HG03196 (cell line): ENCODE measurements at regions not wholly inside any gene's neighbourhood (a gene's known extent, or its start where the extent isn't known, plus 50 kb on each side); places are given as distances from the start of the nearest gene placed in this dataset.

Experiments used
- ATAC-seq: cut with Tn5 transposase; IDR thresholded peaks from one replicate; pipeline ENCODE4 v1.9.1; 2021; ENCODE audit not compliant: unreplicated experiment

GRCh38 chr6:14818422-14818884 lies 427.4 kb upstream of the JARID2 start:
- no peak for ATAC-seq

GRCh38 chr6:14819001-14819400 lies 426.9 kb upstream of the JARID2 start:
- no peak for ATAC-seq

GRCh38 chr6:14819840-14820420 lies 425.9 kb upstream of the JARID2 start:
- no peak for ATAC-seq

DNA sequence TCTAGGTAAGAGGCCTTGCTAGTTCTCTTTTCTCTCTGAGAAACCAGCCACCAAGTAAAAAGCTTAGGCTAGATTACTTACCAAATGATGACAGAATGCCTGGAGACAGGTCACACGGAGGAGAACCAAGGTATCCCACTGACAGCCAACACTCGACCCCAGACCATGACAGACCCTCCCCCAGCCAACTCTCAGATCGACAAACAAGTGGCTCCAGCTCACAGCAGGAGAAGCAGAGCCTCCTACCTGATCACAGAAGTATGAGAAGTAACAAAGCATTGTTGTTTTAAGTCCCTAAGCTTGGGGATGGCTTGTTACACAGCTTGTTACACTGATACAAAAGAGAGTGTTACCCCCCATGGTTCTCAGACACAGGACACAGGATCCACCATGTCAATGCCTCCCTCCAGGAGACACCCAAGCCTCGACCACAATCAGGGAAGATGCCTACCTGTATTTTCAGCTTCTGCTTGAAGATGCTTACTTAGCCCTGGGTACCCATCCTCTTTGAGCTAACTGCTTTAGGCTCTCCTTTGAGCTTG lies 423.8 kb upstream of the JARID2 start:
- no peak for ATAC-seq

DNA sequence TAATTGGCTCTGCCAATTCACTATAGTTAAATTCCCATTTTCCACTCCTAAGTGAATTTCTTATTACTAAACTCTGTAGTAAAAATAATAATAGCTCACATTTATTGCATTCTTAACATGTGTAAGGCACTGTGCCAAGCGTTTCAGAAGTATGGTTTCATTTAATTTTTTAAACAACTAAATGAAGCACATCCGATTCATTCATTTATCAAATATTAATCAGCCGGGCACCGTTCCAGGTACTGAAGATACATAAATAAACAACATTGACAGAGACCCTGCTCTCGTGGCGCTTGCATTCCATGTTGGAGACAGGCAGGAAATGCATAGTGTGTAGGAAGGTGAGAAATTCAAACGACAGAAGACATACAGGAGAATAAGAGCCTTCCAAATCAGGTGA lies 423.2 kb upstream of the JARID2 start:
- ATAC-seq = no peak

DNA sequence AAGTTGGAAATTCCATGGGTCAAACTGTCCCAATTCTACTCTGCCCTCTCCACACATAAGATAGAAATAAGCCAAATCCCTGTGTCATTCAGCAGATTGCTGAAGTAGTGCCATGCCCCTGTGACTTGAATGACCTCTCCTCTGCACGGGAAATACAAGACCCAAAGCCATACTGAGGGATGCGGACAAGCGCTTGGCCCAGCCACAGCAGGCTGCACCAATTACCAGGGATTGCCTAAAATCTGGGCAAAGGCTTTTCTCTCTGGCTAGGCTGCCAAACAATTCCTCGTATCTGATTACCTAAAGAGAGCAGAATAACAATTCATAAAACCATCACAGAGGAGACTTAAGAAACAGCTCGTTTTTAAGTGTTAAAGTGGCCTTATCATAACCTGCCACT lies 421.8 kb upstream of the JARID2 start:
- ATAC-seq = no peak

DNA sequence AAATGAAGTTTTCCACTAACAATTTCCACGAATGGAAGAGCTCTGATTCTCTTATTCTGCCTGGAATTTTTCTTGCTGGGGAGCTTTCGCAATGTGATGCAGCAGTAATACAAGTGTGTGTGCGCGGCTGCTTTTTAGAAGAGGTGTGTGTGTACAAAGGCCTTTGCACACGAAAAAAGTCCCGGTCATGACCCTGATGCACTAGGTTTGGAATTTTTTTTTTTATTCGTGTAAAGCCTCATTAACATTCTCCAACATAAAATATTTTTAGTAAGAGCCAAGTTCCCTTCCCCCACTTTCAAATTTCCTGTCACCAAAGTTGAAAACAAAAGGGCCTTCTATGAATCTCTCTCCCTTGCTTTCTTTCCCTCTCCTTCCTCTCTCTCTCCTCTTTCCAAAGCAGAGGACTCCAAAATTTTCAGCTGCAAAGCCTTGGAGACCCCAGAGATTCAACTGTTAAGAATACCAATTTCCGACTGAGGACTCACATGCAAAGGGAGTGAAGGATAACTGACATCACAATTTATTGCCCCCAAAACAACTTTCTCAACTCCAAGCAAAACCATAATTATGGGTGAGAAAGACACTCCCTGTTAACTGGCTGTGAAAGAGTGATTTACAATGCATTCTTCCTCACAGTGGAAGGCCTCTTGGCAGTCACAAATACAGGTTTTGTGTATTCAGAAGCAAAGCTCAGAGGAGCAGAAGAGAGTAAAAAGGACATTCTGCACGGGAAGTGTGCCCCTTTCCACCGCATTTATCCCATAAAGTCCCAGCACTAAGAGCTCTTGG lies 421.2 kb upstream of the JARID2 start:
- ATAC-seq = no peak

GRCh38 chr6:14826456-14826855 lies 419.4 kb upstream of the JARID2 start:
- ATAC-seq = no peak

- no peak for ATAC-seq
Measured at GRCh38 chr6:14827354-14827753, 418.5 kb upstream of the JARID2 start.

DNA sequence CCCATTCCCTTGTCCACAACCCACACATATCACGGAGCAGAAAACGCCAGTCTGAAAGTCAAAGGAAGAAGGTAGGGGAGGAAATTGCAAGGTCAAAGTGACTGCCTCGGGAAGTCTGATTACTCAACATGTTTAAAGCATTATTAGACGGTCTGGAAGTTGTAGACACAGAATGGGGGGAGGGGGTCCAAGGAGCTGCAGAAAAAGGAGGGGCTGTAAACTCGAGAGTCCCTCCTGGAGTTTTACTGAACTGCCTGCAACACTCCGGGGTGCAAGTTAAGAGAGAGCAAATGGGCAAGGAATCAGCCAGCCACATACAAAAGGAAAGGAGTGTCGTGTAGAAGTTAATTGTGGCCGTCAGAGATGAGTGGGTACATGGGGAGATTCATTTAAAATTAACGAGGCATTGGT lies 417.7 kb upstream of the JARID2 start:
- ATAC-seq = no peak

- no peak for ATAC-seq
Measured at GRCh38 chr6:14831070-14831469, 414.8 kb upstream of the JARID2 start.

- no peak for ATAC-seq
Measured at GRCh38 chr6:14831937-14832336, 413.9 kb upstream of the JARID2 start.

DNA sequence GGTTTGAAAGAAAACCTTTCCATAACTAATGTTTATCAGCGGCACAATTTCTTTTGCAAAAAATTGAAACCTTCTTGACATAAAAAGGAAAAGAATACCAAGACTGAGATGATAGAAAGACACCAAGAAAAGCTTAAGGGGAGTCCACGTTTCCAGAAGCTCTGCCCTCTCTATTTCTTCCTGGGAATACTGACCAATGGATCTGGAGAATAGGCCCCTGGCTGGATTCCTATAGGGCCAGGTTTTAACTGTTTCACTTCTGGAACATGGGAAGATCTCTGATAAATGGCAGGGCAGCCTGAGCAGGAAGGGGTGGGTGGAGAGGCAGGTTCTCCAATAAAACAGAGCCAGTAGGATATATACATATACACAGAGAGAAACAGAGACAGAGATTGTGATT lies 413.4 kb upstream of the JARID2 start:
- no peak for ATAC-seq

- ATAC-seq = no peak
Measured at GRCh38 chr6:14834851-14835530, 410.9 kb upstream of the JARID2 start.

- no peak for ATAC-seq
Measured at GRCh38 chr6:14837435-14837834, 408.4 kb upstream of the JARID2 start.

DNA sequence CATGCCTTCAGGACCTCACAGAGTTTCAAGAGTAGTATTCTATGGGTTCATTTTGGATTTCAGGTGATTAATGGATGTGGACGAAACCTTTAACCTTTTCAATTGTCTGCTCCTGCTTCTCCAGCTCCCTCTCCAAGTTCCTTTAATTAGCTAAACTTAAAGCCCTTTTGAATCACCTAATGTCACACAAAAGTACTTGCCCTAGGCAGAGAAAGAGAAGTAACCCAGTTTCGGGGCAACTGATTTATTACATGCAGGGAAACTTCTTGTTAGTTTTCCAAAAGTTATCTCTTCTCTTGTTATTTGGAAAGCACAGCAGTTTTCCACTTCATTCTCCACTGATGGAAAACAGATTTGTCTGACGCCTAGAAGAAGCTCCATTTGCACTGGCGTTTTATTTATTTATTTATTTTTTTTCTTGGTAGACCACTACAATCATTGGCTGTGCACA lies 407.7 kb upstream of the JARID2 start:
- no peak for ATAC-seq

GRCh38 chr6:14841901-14842421 lies 403.9 kb upstream of the JARID2 start:
- no peak for ATAC-seq

GRCh38 chr6:14844411-14844810 lies 401.5 kb upstream of the JARID2 start:
- no peak for ATAC-seq

- no peak for ATAC-seq
Measured at GRCh38 chr6:14848019-14848418, 397.9 kb upstream of the JARID2 start.

DNA sequence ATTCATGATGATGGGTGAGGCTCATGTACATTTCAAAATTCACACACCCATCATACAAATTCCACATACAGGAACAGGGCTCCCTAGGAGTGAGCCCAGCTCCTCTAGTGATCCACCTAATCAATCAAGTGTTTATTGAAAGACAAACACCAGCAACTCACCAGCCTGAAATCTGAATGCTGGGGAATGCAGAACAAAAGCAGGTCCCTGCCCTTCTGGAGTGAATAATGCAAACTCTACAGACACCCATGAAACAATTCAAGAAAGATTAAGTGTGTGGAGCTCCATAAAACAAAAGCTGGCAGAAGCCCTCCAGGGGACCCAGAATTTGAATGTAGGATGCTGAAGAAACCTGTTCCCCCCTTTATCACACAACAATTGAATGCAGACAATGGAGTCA lies 396.7 kb upstream of the JARID2 start:
- no peak for ATAC-seq

DNA sequence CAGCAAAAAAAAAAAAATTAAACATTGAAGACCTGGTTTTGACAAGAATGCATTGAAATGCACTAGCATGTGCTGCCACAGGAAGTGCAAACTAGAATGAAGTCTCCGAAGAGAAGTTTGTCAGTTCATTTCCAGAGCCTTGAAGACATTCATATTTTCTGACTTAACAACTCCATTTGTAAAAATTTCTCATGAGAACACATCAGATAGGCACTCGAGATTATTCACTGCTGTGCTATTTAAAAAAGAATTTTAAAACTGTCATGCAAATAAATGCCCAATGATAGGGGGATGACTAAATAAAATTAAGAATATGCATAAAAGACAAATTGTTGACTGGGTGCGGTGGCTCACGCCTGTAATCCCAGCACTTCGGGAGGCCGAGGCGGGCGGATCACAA lies 394.6 kb upstream of the JARID2 start:
- ATAC-seq = no peak

DNA sequence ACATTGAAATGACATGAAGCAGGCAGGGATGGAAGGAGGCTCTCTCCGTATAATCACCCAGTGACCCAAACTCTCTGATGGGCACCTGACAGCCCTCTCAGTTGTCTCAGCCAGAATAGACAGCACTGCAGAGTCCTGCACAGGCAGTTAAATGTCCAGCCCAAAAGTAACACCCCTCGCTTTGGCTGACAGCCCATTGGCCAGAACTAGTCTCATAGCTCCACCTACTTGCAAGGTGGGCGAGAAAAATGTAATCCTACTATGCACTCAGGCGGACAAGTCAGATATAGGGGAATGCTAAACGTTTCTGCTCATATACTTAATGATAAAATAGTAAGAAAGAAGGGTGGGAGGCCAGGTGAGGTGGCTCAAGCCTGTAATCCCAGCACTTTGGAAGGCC lies 393.5 kb upstream of the JARID2 start:
- ATAC-seq = no peak
